Keratinocyte (primary cell): ENCODE measurements at regions not wholly inside any gene's neighbourhood (a gene's known extent, or its start where the extent isn't known, plus 50 kb on each side); places are given as distances from the start of the nearest gene placed in this dataset.
A peak's percentile ranks its signal among the peaks of the same experiment; 100 is the strongest.

Experiments
- DNase-seq: peaks from one replicate; pipeline ENCODE4 v3.0.0-alpha.2; 2011; ENCODE audit warnings: low read depth, missing footprints, low spot score
- FAIRE-seq: peaks from 2 replicates; lab custom pipeline; 2011; peaks lifted over from hg19 to GRCh38; lab: Jason Lieb, UNC
- H2AFZ ChIP-seq: 2 replicates; pipeline ENCODE4 v1.6.0; 2012; ENCODE audit warnings: low read length, control low read depth, inconsistent platforms; ENCODE audit not compliant: control insufficient read depth
- H3K27ac ChIP-seq: 2 replicates; pipeline ENCODE4 v1.5.1; 2011; ENCODE audit warnings: low read length; ENCODE audit not compliant: control insufficient read depth, insufficient read depth
- H3K27me3 ChIP-seq: 3 replicates; pipeline ENCODE4 v1.6.0; 2011; ENCODE audit warnings: low read length; ENCODE audit not compliant: control insufficient read depth, insufficient read depth; ENCODE audit errors: extremely low read depth
- H3K36me3 ChIP-seq, 2 experiments: 2 replicates in 1 of 2; 3 replicates in 1 of 2; pipeline ENCODE4 v1.5.1; 2011; ENCODE audit warnings: low read length in 2 of 2, mild to moderate bottlenecking in 1 of 2; ENCODE audit not compliant: control insufficient read depth in 2 of 2, insufficient read depth in 2 of 2; ENCODE audit errors: extremely low read depth in 1 of 2
- H3K4me1 ChIP-seq: 3 replicates; pipeline ENCODE4 v1.5.1; 2011; ENCODE audit warnings: low read length; ENCODE audit not compliant: control insufficient read depth, insufficient read depth; ENCODE audit errors: extremely low read depth
- H3K4me2 ChIP-seq: 3 replicates; pipeline ENCODE4 v1.6.0; 2011; ENCODE audit warnings: low read depth, low read length; ENCODE audit not compliant: control insufficient read depth, insufficient read depth; ENCODE audit errors: extremely low read depth
- H3K4me3 ChIP-seq, 3 experiments: fragments of 200-600 bp in 1 of 3; sonication (generic) in 1 of 3; 2 replicates in 2 of 3; 3 replicates in 1 of 3; pipeline ENCODE4 v1.5.1; 2011 to 2016; ENCODE audit warnings: low read length in 3 of 3, mild to moderate bottlenecking in 3 of 3, control low read depth in 2 of 3, inconsistent platforms in 1 of 3, low read depth in 1 of 3, mixed read lengths in 1 of 3, mixed run types in 1 of 3, moderate library complexity in 1 of 3; ENCODE audit not compliant: control insufficient read depth in 2 of 3, insufficient read depth in 2 of 3; ENCODE audit errors: extremely low read depth in 1 of 3
- H3K79me2 ChIP-seq: 2 replicates; pipeline ENCODE4 v1.6.0; 2012; ENCODE audit warnings: low read length; ENCODE audit not compliant: control insufficient read depth, insufficient read depth
- H3K9ac ChIP-seq: 3 replicates; pipeline ENCODE4 v1.6.0; 2011; ENCODE audit warnings: low read length; ENCODE audit not compliant: control insufficient read depth, insufficient read depth; ENCODE audit errors: extremely low read depth
- H3K9me1 ChIP-seq: 3 replicates; pipeline ENCODE4 v1.6.0; 2011; ENCODE audit warnings: low read length; ENCODE audit not compliant: control insufficient read depth, insufficient read depth; ENCODE audit errors: extremely low read depth
- H3K9me3 ChIP-seq: 2 replicates; pipeline ENCODE4 v1.5.1; 2012; ENCODE audit warnings: low read depth, low read length; ENCODE audit not compliant: control insufficient read depth
- H4K20me1 ChIP-seq: 3 replicates; pipeline ENCODE4 v1.6.0; 2011; ENCODE audit warnings: low read length; ENCODE audit not compliant: control insufficient read depth, insufficient read depth; ENCODE audit errors: extremely low read depth
- EZH2 ChIP-seq: IDR thresholded peaks from one replicate; pipeline ENCODE4 v1.6.1; 2012; ENCODE audit warnings: inconsistent platforms, mild to moderate bottlenecking, low read length, moderate library complexity
- dilution Hi-C: fragments of 300-500 bp; cut with MboI; formaldehyde crosslinking; loops from one replicate; pipeline ENCODE4 v1.7.0; 2020; ENCODE audit warnings: low sequenced_read_pairs; ENCODE audit not compliant: extremely low pct_ligation_motif_present
- TF ChIP-seq, protein P1 (sequence below), 3 experiments: IDR thresholded peaks in 1 of 3; conservative IDR thresholded peaks in 1 of 3; optimal IDR thresholded peaks in 1 of 3; 2 replicates in 2 of 3; 3 replicates in 1 of 3; pipeline versions ENCODE3 to v1.5.1; 2011; ENCODE audit warnings: low read length in 3 of 3, mild to moderate bottlenecking in 3 of 3, moderate library complexity in 2 of 3, control low read depth in 1 of 3, inconsistent platforms in 1 of 3; ENCODE audit not compliant: insufficient read depth in 2 of 3; ENCODE audit errors: extremely low read depth in 1 of 3

DNA sequence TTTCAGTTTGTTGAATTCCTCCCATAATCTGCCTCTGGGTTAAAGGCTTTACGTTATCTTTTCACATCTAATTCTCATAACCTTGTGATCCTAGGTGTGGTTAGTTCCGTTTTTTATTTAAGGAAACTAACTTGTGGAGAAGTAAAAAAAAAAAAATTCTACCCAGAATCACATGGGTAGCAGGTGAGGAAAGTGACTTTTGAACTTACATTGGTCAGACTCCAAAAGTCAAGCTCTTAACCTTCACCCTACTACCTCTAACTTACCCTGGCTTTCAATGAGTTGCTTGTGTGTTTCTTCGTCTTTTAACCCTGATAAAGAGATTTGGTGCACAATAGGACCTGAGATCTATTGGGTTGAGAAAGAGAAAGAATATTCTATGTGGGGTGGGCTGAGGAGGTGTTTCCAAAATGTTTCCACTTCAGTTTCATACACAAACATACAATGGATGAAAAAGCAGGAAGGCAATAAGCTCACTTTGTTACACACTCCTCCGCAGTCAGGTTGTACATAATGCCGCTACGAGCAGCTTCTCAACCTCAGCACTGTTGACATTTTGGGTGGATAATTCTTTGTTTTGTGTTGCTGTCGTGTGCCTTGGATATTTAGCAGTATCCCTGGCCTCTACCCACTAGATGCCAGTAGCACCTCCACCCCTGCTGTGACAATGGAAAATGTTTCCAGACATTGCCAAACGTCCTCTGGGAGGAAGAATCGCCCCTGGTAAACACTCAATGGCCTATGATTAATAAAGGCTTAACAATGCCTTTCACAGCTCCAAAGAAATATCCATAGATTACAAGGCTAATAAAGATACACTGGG lies 193.0 kb upstream of the ZNF217 start:
- FAIRE-seq (no peak), DNase-seq (no peak)
- TF ChIP-seq EZH2 = no peak
- TF ChIP-seq, protein P1, sequence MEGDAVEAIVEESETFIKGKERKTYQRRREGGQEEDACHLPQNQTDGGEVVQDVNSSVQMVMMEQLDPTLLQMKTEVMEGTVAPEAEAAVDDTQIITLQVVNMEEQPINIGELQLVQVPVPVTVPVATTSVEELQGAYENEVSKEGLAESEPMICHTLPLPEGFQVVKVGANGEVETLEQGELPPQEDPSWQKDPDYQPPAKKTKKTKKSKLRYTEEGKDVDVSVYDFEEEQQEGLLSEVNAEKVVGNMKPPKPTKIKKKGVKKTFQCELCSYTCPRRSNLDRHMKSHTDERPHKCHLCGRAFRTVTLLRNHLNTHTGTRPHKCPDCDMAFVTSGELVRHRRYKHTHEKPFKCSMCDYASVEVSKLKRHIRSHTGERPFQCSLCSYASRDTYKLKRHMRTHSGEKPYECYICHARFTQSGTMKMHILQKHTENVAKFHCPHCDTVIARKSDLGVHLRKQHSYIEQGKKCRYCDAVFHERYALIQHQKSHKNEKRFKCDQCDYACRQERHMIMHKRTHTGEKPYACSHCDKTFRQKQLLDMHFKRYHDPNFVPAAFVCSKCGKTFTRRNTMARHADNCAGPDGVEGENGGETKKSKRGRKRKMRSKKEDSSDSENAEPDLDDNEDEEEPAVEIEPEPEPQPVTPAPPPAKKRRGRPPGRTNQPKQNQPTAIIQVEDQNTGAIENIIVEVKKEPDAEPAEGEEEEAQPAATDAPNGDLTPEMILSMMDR (optimal IDR thresholded peaks at IDR 0.05 in 1 of 3, IDR thresholded peaks at IDR 0.05 in 1 of 3, conservative IDR thresholded peaks at IDR 0.05 in 1 of 3; ENCODE audit: extremely low read depth in 1 of 3, insufficient read depth in 2 of 3, low read length in 3 of 3) = no peak
- Histone ChIP-seq H4K20me1 (no peaks in the 10 kb centered on the region), H3K79me2 (no peaks in the 10 kb centered on the region), H3K27me3 (no peaks in the 10 kb centered on the region), H3K9me3 (no peaks in the 10 kb centered on the region), H3K4me1 (peaks cover 44% of the 10 kb centered on the region), H3K27ac (peak overlapping the region; percentile 68), H3K4me3 (no peak overlapping the region), H3K9me1 (no peaks in the 10 kb centered on the region), H3K36me3 (no peaks in the 10 kb centered on the region), H2AFZ (peak overlapping the region; percentile 25), H3K4me2 (peak overlapping the region; percentile 29), H3K9ac (peak overlapping the region; percentile 1)
- dilution Hi-C loops = no loop called here

GRCh38 chr20:53786071-53786444 lies 192.4 kb upstream of the ZNF217 start:
- peak overlapping the region; percentile 68 for H3K27ac ChIP-seq
- H3K79me2 ChIP-seq = no peaks in the 10 kb centered on the region
- H3K36me3 ChIP-seq = no peaks in the 10 kb centered on the region
- no peak for TF ChIP-seq EZH2
- TF ChIP-seq, protein P1 (optimal IDR thresholded peaks at IDR 0.05 in 1 of 3, IDR thresholded peaks at IDR 0.05 in 1 of 3, conservative IDR thresholded peaks at IDR 0.05 in 1 of 3; ENCODE audit: extremely low read depth in 1 of 3, insufficient read depth in 2 of 3, low read length in 3 of 3) = no peak
- H3K9me3 ChIP-seq = no peaks in the 10 kb centered on the region
- H3K9me1 ChIP-seq = no peaks in the 10 kb centered on the region
- dilution Hi-C loops = no loop called here
- no peak for DNase-seq
- H3K27me3 ChIP-seq = no peaks in the 10 kb centered on the region
- no peak overlapping the region for H3K4me3 ChIP-seq
- peaks cover 42% of the 10 kb centered on the region for H3K4me1 ChIP-seq
- FAIRE-seq = peak; percentile 82
- peak overlapping the region; percentile 17 for H2AFZ ChIP-seq
- no peaks in the 10 kb centered on the region for H4K20me1 ChIP-seq
- peak overlapping the region; percentile 29 for H3K4me2 ChIP-seq
- no peak overlapping the region for H3K9ac ChIP-seq
